Erythroblast (primary cell): ENCODE measurements at regions not wholly inside any gene's neighbourhood (a gene's known extent, or its start where the extent isn't known, plus 50 kb on each side); places are given as distances from the start of the nearest gene placed in this dataset.
"Not testable (repeated sequence)": the region's sequence is repeated elsewhere in the genome, so short reads cannot be mapped to it uniquely, and the experiment has no call there.

Source experiments
- DNase-seq, 2 experiments: peaks; one replicate each; lab custom pipeline; 2025; lab: John Stamatoyannopoulos, UW
- GATA1 ChIP-seq: IDR thresholded peaks from 2 replicates; pipeline ENCODE4 v1.6.1; 2011; ENCODE audit warnings: low read depth, mild to moderate bottlenecking, control low read depth, low read length, moderate library complexity
- POLR2A ChIP-seq: IDR thresholded peaks from 2 replicates; pipeline ENCODE4 v1.6.1; 2011; ENCODE audit warnings: mild to moderate bottlenecking, low read length

DNA sequence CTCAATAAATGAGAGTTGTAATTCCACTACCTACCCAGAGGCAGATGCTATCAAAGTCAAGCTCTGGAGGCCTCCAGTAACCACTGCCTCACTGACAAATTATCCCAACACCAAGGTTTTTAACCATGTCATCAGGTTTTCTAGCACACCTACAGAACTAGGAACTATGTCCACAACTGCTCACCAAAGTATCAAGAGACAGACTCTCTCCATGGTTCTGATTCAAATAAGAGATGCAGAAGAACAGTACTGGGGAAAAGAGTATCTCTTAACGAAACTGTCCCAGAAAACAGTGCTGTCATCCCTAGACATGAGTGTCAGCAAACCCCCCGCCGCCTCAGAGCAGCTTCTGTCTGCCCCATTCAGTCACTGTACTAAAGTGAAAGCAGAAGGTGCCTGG, 301.7 kb downstream of the OMA1 start:
- no peak for TF ChIP-seq POLR2A
- TF ChIP-seq GATA1 = no peak
- no peak for DNase-seq

DNA sequence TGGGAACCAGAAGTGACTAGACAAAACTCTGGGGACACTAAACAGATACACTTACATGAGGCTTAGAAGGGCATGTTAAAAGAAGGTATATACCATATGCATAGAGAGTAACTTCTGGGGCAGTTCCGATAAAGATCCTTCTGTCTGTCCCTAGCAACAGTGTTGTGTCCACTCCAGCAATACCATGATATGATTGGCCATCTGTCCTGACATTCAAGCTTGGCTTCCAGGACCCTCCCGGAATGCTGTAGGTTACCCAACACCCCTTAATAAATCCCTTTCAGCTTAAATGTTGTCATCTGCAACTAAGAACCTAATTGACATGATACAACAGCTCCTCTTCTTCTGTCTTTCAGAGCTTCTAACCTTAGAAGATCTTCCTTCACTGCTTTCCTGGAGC, 307.7 kb downstream of the OMA1 start:
- no peak for TF ChIP-seq POLR2A
- TF ChIP-seq GATA1 = no peak
- no peak for DNase-seq

DNA sequence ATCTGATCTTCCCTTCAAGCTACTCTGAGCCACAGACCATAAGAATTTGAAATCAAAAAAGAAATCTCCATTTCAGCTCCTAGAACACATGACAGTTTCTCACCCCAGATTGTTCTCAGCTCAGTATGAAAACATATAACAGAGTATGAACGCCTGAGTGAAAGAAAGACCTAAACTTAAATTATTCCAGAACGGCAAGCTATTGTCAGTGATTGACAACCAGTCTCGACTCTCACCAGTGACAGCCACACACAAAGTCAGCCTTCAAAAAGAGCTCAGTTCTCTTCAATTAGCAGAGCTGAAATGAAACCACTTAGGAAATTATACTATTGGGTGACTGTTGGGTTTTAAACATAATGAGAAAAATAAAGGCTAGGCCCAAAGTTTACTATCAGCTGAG, 312.8 kb downstream of the OMA1 start:
- TF ChIP-seq POLR2A (no peak), GATA1 (no peak)

DNA sequence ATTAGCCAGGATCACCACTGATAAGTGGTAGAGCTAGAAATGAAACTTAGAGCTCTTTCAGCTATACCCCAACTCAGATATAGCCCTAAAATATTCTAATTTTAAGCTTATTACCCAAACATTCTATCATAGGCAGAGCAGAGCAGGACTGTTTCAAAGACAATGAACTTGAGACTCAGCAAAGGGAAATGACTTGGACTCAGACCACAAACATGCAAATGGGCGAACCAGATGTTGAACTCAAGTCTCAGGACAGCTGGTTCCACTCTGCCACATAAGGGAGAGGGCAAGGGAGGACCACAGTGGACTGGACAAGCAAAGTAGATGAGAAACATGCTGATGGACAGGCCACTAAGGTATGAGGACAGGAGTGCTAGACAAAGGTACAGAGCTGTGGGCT, 315.3 kb downstream of the OMA1 start:
- TF ChIP-seq GATA1 (no peak), POLR2A (no peak)
- no peak for DNase-seq

More for the DNA sequence above, 312.8 kb downstream of the OMA1 start:
- no peak for DNase-seq

DNA sequence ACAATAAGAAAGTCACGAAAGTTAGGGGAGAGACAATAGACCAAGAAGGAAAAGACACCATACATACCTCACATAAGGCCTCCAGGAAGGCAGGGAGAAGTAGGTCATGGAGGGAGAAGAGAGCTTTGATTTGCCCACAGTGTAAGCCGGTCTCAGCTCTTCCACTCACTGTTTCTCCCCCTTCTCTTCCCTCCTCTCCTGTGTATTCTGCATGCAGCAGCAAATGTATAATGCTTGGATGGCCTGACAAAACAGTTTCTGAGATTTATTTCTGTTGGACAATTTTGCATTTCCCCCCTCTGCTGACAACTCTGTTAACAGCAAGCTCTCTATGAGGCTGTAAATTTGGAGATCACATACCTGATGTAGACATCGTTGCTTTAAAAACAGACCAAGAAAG, 318.9 kb downstream of the OMA1 start:
- DNase-seq = no peak
- no peak for TF ChIP-seq POLR2A

DNA sequence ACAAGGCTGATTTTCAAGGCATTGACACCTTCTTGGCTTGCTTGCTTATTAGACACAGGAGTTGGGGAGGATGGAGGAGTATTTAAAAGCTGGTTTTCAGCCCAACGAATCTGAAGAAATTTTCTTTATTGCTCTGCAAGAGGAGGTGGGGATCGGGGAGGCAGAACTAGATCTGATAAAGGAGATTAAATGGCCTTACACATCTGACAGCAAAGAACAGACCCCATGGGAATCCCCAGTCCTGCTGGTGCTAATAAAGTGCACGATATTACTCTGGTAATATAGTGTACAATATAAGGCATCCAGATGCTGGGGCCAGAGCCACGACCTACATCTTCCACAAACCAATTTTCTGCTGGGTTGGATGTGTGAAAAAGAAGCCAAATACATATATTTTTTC, 323.0 kb downstream of the OMA1 start:
- no peak for DNase-seq
- TF ChIP-seq GATA1 (no peak), POLR2A (no peak)

- DNase-seq = no peak
- no peak for TF ChIP-seq GATA1
- no peak for TF ChIP-seq POLR2A
Observed at GRCh38 chr1:58220836-58221472, 325.6 kb downstream of the OMA1 start.

GRCh38 chr1:58216169-58216568, 330.4 kb downstream of the OMA1 start:
- DNase-seq = not testable (repeated sequence)

- no peak for DNase-seq
- no peak for TF ChIP-seq GATA1
- no peak for TF ChIP-seq POLR2A
Observed at GRCh38 chr1:58214674-58215073, 331.9 kb downstream of the OMA1 start.

DNA sequence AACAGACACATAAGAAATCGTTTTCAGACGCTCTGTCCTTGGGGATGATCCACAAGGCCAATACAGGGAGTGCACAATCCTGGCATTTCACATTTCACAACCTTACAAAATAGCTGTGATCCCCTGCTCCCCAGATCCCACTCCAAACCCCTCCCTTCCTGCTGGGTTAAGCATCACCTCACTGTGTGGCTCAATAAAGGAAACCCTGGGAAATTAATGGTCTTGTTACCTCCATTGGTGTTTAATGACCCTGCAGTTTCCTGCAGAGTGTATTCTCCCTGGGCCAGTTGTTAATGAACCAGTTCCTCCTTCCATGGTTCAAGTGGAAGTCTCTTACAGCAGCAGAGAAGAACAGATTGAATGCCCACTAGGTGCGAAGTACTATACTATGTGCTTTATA, 334.7 kb downstream of the OMA1 start:
- DNase-seq = no peak
- TF ChIP-seq GATA1 = no peak

DNA sequence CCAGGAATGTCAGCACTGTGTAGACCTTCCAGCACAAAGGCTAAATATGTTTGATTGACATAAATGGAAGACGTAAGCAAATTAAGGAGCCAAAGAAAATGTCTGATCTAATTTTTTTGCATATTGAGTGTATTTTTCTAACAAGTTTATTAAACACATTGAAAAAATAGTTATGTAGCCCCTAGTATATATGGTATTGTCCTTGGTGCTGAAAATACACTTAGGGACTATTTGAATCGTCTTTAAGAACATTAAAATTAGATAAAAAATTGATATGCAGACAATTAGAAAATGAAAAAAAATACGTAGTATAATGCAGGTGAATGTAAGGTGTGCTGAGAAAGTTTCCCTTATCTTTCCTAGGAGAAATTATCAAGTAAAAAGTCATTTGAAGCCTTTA, 337.0 kb downstream of the OMA1 start:
- no peak for TF ChIP-seq POLR2A
- no peak for TF ChIP-seq GATA1
- DNase-seq = no peak

DNA sequence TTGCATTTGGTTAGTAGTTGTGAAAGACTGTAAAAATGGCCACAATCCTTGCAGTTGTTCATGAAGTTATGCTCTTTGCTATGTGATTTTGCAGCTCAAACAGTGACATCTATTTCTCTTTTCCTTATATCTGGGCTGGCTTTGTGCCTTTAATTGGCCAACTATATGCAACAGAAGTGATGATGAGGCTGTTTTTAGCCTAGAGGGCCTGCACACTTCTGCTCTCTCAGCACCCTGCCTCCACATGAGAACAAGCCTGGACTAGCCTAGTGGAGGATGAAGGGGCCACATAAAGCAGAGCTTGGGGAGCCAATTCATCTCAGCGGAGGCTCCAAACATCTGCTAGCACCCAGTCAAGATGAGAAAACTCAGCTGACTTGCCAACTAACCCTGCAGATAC, 339.8 kb downstream of the OMA1 start:
- no peak for DNase-seq
- TF ChIP-seq GATA1 (no peak), POLR2A (no peak)

DNA sequence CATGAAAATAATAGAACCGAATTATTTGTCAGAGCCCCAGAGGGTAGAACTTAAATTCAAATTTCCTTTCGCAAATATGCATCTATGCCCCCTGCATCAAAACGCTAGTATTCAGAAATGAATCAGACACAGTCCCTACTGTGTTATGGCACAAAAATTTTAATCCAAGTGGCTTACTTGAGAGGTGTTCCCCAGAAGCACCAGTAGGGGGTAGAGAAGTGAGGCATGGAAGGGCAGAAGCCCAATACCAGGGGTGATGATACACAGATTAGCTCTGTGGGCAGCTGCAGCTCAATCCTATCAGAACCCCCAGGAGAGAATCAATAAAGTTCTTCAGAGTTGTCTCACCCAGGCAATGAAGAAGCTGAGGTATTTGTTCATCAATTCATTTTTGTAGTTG, 342.2 kb downstream of the OMA1 start:
- no peak for DNase-seq
- no peak for TF ChIP-seq POLR2A
- no peak for TF ChIP-seq GATA1

DNA sequence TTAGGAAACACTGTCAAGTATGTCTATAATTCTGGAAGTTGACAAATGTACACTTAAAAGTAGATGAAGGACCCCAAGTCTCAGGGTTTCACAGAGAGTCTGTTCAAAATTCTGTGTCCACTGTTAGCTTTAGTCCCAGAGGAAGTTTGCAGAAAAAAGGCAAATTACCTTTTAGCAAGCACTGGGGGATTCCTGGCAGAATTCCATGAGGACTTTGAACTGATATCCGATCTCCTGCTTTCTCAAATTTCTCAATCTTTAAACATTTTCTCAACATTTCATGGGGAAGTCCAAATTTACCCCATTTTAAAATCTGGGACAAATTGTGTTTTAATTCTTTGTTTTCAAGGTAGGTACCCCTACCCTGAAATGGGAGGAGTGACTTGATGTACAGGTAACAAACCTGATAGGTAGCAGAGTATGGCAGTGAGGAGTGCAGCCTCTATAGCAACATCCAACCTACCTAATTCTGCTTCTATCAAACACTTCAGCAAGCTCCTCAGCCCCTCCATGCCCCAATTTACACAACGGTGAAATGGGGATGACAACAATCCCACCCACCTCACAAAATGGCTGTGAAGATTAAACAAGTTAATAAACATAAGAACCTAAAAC, 344.9 kb downstream of the OMA1 start:
- TF ChIP-seq POLR2A = no peak
- TF ChIP-seq GATA1 = no peak
- no peak for DNase-seq

GRCh38 chr1:58200437-58200836, 346.1 kb downstream of the OMA1 start:
- no peak for TF ChIP-seq POLR2A
- TF ChIP-seq GATA1 = no peak
- DNase-seq = no peak

DNA sequence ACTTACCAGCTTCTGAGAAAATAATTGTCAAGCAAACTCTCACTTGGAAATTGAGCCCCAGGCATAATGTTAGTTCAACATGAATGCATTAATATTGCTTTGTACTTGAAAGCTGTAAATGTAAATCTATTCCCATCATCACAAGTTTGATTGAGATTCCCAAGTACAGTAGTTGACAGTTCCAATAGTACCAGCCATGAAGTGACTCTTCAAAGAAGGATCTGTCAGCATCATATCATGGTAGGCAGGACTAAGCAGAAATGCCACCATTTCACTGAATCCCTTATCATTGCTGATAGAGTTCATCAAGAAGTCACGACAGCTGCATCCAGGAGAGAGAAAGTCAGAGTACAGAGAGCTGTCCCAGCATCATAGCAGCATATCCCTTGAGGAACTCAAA, 348.7 kb downstream of the OMA1 start:
- DNase-seq = no peak
- TF ChIP-seq POLR2A (no peak), GATA1 (no peak)
